Uterus (tissue), 3 donors: ENCODE measurements at regions not wholly inside any gene's neighbourhood (a gene's known extent, or its start where the extent isn't known, plus 50 kb on each side); places are given as distances from the start of the nearest gene placed in this dataset.

Experiments used
- DNase-seq, 2 donors: peaks; one replicate each; pipeline ENCODE4 v3.0.0-alpha.2; 2019 to 2020
- H3K27ac ChIP-seq, 2 donors: fragments of 200-600 bp; sonication (generic); 1 replicate in 1 of 2; 2 replicates in 1 of 2; pipeline ENCODE4 v1.5.1; 2016 to 2018
- H3K27me3 ChIP-seq, 2 donors: fragments of 200-600 bp; sonication (generic); one replicate each; pipeline ENCODE4 v1.5.1; 2018 to 2019; ENCODE audit warnings: control low read depth in 1 of 2
- H3K36me3 ChIP-seq, 2 donors: fragments of 200-600 bp; sonication (generic); one replicate each; pipeline ENCODE4 v1.5.1; 2019; ENCODE audit warnings: control low read depth in 1 of 2
- H3K4me1 ChIP-seq, 2 donors: fragments of 200-600 bp; sonication (generic); one replicate each; pipeline ENCODE4 v1.5.1; 2018 to 2019; ENCODE audit warnings: control low read depth in 1 of 2
- H3K4me3 ChIP-seq, 2 donors: fragments of 200-600 bp; sonication (generic); 1 replicate in 1 of 2; 2 replicates in 1 of 2; pipeline ENCODE4 v1.5.1; 2018 to 2019; ENCODE audit warnings: mild to moderate bottlenecking in 1 of 2
- H3K9me3 ChIP-seq, 2 donors: fragments of 200-600 bp; sonication (generic); one replicate each; pipeline ENCODE4 v1.5.1; 2019; ENCODE audit warnings: control low read depth in 1 of 2
- CTCF ChIP-seq, 4 experiments: fragments of 200-600 bp in 2 of 4; fragments of 450-650 bp in 2 of 4; sonication (generic) in 2 of 4; IDR thresholded peaks; one replicate each; pipeline ENCODE4 v1.5.1; 2016 to 2019; ENCODE audit warnings: antibody characterized with exemption in 4 of 4, mild to moderate bottlenecking in 2 of 4, moderate library complexity in 1 of 4
- POLR2A ChIP-seq, 2 donors: fragments of 450-650 bp; IDR thresholded peaks; one replicate each; pipeline ENCODE4 v1.6.1; 2016; ENCODE audit warnings: antibody characterized with exemption in 2 of 2, mild to moderate bottlenecking in 1 of 2, moderate library complexity in 1 of 2
- intact Hi-C: fragments of 100-400 bp; cut with DNase I; formaldehyde crosslinking; loops from one replicate; pipeline ENCODE4 v1.15.1; 2023; ENCODE audit warnings: low total_unique reads
- donor health status: DM: yes; HTN: yes; CAD: no.

- Histone ChIP-seq H3K36me3 (no peaks in the 10 kb centered on the region), H3K9me3 (peaks cover 0 to 17% of the 10 kb centered on the region in 2 donors), H3K4me3 (no peak overlapping the region), H3K4me1 (no peaks in the 10 kb centered on the region), H3K27me3 (no peaks in the 10 kb centered on the region), H3K27ac (peak overlapping the region; percentile 63 to 70)
- TF ChIP-seq POLR2A (IDR thresholded peaks at IDR 0.05) (no peak), CTCF (IDR thresholded peaks at IDR 0.05) (no peak)
- no peak for DNase-seq
- intact Hi-C loops: no loop called here
These were observed 249.8 kb downstream of the ARHGAP12 start for GRCh38 chr10:31678575-31679516.

GRCh38 chr10:31678139-31678536 lies 250.5 kb downstream of the ARHGAP12 start:
- no peaks in the 10 kb centered on the region for H3K27me3 ChIP-seq
- peak in 1 of 2 donors; percentile 57 for DNase-seq
- intact Hi-C loops: no loop called here
- H3K36me3 ChIP-seq: no peaks in the 10 kb centered on the region
- H3K9me3 ChIP-seq: peaks cover 0 to 10% of the 10 kb centered on the region in 2 donors
- H3K27ac ChIP-seq: peak overlapping the region; percentile 63 to 70
- H3K4me3 ChIP-seq: no peak overlapping the region
- no peaks in the 10 kb centered on the region for H3K4me1 ChIP-seq
- TF ChIP-seq POLR2A (IDR thresholded peaks at IDR 0.05) (no peak), CTCF (IDR thresholded peaks at IDR 0.05) (no peak)

GRCh38 chr10:31677195-31678138 lies 251.2 kb downstream of the ARHGAP12 start:
- no peaks in the 10 kb centered on the region for H3K36me3 ChIP-seq
- no peak for DNase-seq
- H3K27me3 ChIP-seq: no peaks in the 10 kb centered on the region
- no peak for TF ChIP-seq POLR2A (IDR thresholded peaks at IDR 0.05)
- TF ChIP-seq CTCF (IDR thresholded peaks at IDR 0.05): no peak
- intact Hi-C loops: no loop called here
- H3K9me3 ChIP-seq: peaks cover 0 to 3% of the 10 kb centered on the region in 2 donors
- H3K27ac ChIP-seq: peak overlapping the region; percentile 63 to 70
- H3K4me3 ChIP-seq: no peak overlapping the region
- no peaks in the 10 kb centered on the region for H3K4me1 ChIP-seq

GRCh38 chr10:31675726-31676125 lies 252.9 kb downstream of the ARHGAP12 start:
- no peaks in the 10 kb centered on the region for H3K27me3 ChIP-seq
- no peaks in the 10 kb centered on the region for H3K36me3 ChIP-seq
- DNase-seq: no peak
- H3K9me3 ChIP-seq: peaks cover 0 to 3% of the 10 kb centered on the region in 2 donors
- H3K4me3 ChIP-seq: no peak overlapping the region
- TF ChIP-seq CTCF (IDR thresholded peaks at IDR 0.05): no peak
- TF ChIP-seq POLR2A (IDR thresholded peaks at IDR 0.05): no peak
- intact Hi-C loops: no loop called here
- H3K27ac ChIP-seq: no peak overlapping the region
- H3K4me1 ChIP-seq: no peaks in the 10 kb centered on the region
